Neural cell (in vitro differentiated cells): ENCODE measurements at regions not wholly inside any gene's neighbourhood (a gene's known extent, or its start where the extent isn't known, plus 50 kb on each side); places are given as distances from the start of the nearest gene placed in this dataset.

Experiments used
- H2AFZ ChIP-seq: fragments of 200-600, 300-800 bp; sonication (generic), shearing (Covaris generic); 2 replicates; pipeline ENCODE4 v1.6.0; 2014; ENCODE audit warnings: low read depth, mild to moderate bottlenecking, antibody characterized with exemption, low read length, moderate library complexity
- H3F3A ChIP-seq: fragments of 200-600 bp; shearing (Covaris generic); 2 replicates; pipeline ENCODE4 v1.6.1; 2016; ENCODE audit warnings: mild to moderate bottlenecking, moderate library complexity, mixed read lengths, antibody characterized with exemption, low read length; ENCODE audit not compliant: insufficient read depth, poor library complexity, severe bottlenecking
- H3K27ac ChIP-seq: fragments of 200-600, 300-800 bp; sonication (generic), shearing (Covaris generic); 2 replicates; pipeline ENCODE4 v1.5.1; 2014; ENCODE audit warnings: mild to moderate bottlenecking, low read length, moderate library complexity
- H3K27me3 ChIP-seq: fragments of 300-800, 200-600 bp; sonication (generic), shearing (Covaris generic); 2 replicates; pipeline ENCODE4 v1.6.0; 2014; ENCODE audit warnings: mild to moderate bottlenecking, low read depth, low read length, moderate library complexity; ENCODE audit not compliant: insufficient read depth
- H3K36me3 ChIP-seq: fragments of 300-800, 200-600 bp; sonication (generic), shearing (Covaris generic); 2 replicates; pipeline ENCODE4 v1.5.1; 2014; ENCODE audit warnings: mild to moderate bottlenecking, antibody characterized with exemption, low read length, moderate library complexity; ENCODE audit not compliant: insufficient read depth
- H3K4me2 ChIP-seq: fragments of 300-800, 200-600 bp; sonication (generic), shearing (Covaris generic); 2 replicates; pipeline ENCODE4 v1.6.0; 2014; ENCODE audit warnings: mild to moderate bottlenecking, low read length
- H3K4me3 ChIP-seq: fragments of 300-800, 200-600 bp; sonication (generic), shearing (Covaris generic); 2 replicates; pipeline ENCODE4 v1.5.1; 2014; ENCODE audit warnings: mild to moderate bottlenecking, low read length, moderate library complexity
- H3K79me2 ChIP-seq: fragments of 200-600 bp; shearing (Covaris generic); replicated peaks from 2 replicates; pipeline ENCODE4 v1.6.0; 2014; ENCODE audit warnings: mild to moderate bottlenecking, low read length, moderate library complexity; ENCODE audit not compliant: insufficient read depth
- H3K9ac ChIP-seq: fragments of 300-800, 200-600 bp; sonication (generic), shearing (Covaris generic); 2 replicates; pipeline ENCODE4 v1.6.1; 2016; ENCODE audit warnings: mild to moderate bottlenecking, low read length, mixed read lengths
- H3K9me2 ChIP-seq: fragments of 200-600 bp; shearing (Covaris generic); 2 replicates; pipeline ENCODE4 v1.6.1; 2016; ENCODE audit warnings: mild to moderate bottlenecking, low read length, mixed read lengths; ENCODE audit not compliant: insufficient read depth
- H3K9me3 ChIP-seq: fragments of 200-600, 300-800 bp; sonication (generic), shearing (Covaris generic); 2 replicates; pipeline ENCODE4 v1.6.1; 2016; ENCODE audit warnings: mild to moderate bottlenecking, mixed run types, low read length, moderate library complexity, mixed read lengths
- H4K20me1 ChIP-seq: fragments of 200-600 bp; shearing (Covaris generic); 2 replicates; pipeline ENCODE4 v1.6.1; 2016; ENCODE audit warnings: mild to moderate bottlenecking, mixed run types; ENCODE audit not compliant: insufficient read depth
- EP300 ChIP-seq: fragments of 450-650 bp; conservative IDR thresholded peaks from 2 replicates; pipeline ENCODE4 v1.6.1; 2014; ENCODE audit warnings: antibody characterized with exemption, mild to moderate bottlenecking, moderate library complexity; ENCODE audit not compliant: poor library complexity, severe bottlenecking
- EZH2 ChIP-seq: fragments of 200-600, 300-800 bp; shearing (Covaris generic), sonication (generic); IDR thresholded peaks from 2 replicates; pipeline ENCODE4 v1.6.1; 2014; ENCODE audit warnings: antibody characterized with exemption, low read length, borderline replicate concordance, mild to moderate bottlenecking; ENCODE audit not compliant: insufficient read depth, poor library complexity, severe bottlenecking
- MXI1 ChIP-seq: fragments of 450-650 bp; conservative IDR thresholded peaks from 2 replicates; pipeline ENCODE4 v1.6.1; 2014; ENCODE audit warnings: antibody characterized with exemption, mild to moderate bottlenecking; ENCODE audit not compliant: poor library complexity, severe bottlenecking
- POLR2AphosphoS5 ChIP-seq: IDR thresholded peaks from 2 replicates; pipeline ENCODE4 v1.6.1; 2012
- RAD21 ChIP-seq: fragments of 450-650 bp; conservative IDR thresholded peaks from 2 replicates; pipeline ENCODE4 v1.6.1; 2014; ENCODE audit warnings: antibody characterized with exemption, mild to moderate bottlenecking, moderate library complexity
- SMC3 ChIP-seq: fragments of 450-650 bp; conservative IDR thresholded peaks from 2 replicates; pipeline ENCODE4 v1.6.1; 2014; ENCODE audit warnings: antibody characterized with exemption, mild to moderate bottlenecking, moderate library complexity; ENCODE audit not compliant: poor library complexity
- TAF1 ChIP-seq: IDR thresholded peaks from 2 replicates; pipeline ENCODE4 v1.6.1; 2012; ENCODE audit warnings: low read depth
- TF ChIP-seq, protein P1 (sequence below): fragments of 450-650 bp; IDR thresholded peaks from 2 replicates; pipeline ENCODE4 v1.5.1; 2014; ENCODE audit warnings: antibody characterized with exemption, mild to moderate bottlenecking, moderate library complexity; ENCODE audit not compliant: poor library complexity, severe bottlenecking
- TF ChIP-seq, protein P2 (sequence below): IDR thresholded peaks from 2 replicates; pipeline ENCODE4 v1.6.1; 2012; ENCODE audit warnings: borderline replicate concordance

DNA sequence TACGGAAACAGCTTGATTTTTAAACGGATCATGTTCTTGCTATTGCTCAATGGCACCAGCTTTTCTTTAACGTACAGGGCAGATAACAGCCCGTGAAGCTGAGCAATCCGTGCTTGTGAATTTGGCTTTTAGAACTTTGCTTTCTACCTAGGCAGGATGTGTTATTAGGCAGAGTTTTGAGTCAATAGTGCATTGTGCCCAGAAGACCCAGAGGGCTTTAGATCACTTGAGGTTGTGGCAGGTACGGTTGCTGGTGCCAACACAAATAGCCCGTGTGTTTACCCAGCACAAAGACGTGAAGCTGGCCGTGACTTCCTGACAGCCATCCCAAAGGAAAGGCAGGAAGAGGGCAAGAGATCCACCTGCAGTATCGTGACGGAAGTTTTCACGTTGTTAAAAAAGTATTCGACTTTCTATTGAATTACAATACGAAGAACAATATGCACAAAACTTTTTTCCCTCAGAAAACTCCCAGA lies 117.4 kb upstream of the FRMD1 start:
- TF ChIP-seq POLR2AphosphoS5: no peak
- TF ChIP-seq EP300: no peak
- TF ChIP-seq, protein P1, sequence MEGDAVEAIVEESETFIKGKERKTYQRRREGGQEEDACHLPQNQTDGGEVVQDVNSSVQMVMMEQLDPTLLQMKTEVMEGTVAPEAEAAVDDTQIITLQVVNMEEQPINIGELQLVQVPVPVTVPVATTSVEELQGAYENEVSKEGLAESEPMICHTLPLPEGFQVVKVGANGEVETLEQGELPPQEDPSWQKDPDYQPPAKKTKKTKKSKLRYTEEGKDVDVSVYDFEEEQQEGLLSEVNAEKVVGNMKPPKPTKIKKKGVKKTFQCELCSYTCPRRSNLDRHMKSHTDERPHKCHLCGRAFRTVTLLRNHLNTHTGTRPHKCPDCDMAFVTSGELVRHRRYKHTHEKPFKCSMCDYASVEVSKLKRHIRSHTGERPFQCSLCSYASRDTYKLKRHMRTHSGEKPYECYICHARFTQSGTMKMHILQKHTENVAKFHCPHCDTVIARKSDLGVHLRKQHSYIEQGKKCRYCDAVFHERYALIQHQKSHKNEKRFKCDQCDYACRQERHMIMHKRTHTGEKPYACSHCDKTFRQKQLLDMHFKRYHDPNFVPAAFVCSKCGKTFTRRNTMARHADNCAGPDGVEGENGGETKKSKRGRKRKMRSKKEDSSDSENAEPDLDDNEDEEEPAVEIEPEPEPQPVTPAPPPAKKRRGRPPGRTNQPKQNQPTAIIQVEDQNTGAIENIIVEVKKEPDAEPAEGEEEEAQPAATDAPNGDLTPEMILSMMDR: no peak
- TF ChIP-seq MXI1: no peak
- TF ChIP-seq, protein P2, sequence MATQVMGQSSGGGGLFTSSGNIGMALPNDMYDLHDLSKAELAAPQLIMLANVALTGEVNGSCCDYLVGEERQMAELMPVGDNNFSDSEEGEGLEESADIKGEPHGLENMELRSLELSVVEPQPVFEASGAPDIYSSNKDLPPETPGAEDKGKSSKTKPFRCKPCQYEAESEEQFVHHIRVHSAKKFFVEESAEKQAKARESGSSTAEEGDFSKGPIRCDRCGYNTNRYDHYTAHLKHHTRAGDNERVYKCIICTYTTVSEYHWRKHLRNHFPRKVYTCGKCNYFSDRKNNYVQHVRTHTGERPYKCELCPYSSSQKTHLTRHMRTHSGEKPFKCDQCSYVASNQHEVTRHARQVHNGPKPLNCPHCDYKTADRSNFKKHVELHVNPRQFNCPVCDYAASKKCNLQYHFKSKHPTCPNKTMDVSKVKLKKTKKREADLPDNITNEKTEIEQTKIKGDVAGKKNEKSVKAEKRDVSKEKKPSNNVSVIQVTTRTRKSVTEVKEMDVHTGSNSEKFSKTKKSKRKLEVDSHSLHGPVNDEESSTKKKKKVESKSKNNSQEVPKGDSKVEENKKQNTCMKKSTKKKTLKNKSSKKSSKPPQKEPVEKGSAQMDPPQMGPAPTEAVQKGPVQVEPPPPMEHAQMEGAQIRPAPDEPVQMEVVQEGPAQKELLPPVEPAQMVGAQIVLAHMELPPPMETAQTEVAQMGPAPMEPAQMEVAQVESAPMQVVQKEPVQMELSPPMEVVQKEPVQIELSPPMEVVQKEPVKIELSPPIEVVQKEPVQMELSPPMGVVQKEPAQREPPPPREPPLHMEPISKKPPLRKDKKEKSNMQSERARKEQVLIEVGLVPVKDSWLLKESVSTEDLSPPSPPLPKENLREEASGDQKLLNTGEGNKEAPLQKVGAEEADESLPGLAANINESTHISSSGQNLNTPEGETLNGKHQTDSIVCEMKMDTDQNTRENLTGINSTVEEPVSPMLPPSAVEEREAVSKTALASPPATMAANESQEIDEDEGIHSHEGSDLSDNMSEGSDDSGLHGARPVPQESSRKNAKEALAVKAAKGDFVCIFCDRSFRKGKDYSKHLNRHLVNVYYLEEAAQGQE: no peak
- no peak for TF ChIP-seq SMC3
- TF ChIP-seq RAD21: no peak
- TF ChIP-seq TAF1: no peak
- TF ChIP-seq EZH2: no peak
- Histone ChIP-seq H3K27me3 (no peaks in the 10 kb centered on the region), H4K20me1 (no peaks in the 10 kb centered on the region), H3K4me2 (no peak overlapping the region), H3K79me2 (no peaks in the 10 kb centered on the region), H2AFZ (no peak overlapping the region), H3F3A (no peaks in the 10 kb centered on the region), H3K9ac (no peak overlapping the region), H3K9me2 (no peaks in the 10 kb centered on the region), H3K36me3 (no peaks in the 10 kb centered on the region), H3K27ac (no peak overlapping the region), H3K9me3 (no peaks in the 10 kb centered on the region), H3K4me3 (no peak overlapping the region)

- H3F3A ChIP-seq: no peaks in the 10 kb centered on the region
- no peaks in the 10 kb centered on the region for H3K9me2 ChIP-seq
- no peaks in the 10 kb centered on the region for H4K20me1 ChIP-seq
- no peaks in the 10 kb centered on the region for H3K9me3 ChIP-seq
- no peak for TF ChIP-seq TAF1
- no peak for TF ChIP-seq SMC3
- TF ChIP-seq, protein P1: no peak
- no peak for TF ChIP-seq EP300
- no peak for TF ChIP-seq RAD21
- no peak for TF ChIP-seq POLR2AphosphoS5
- TF ChIP-seq, protein P2: no peak
- TF ChIP-seq MXI1: no peak
- no peak for TF ChIP-seq EZH2
- no peaks in the 10 kb centered on the region for H3K36me3 ChIP-seq
- H3K4me2 ChIP-seq: no peak overlapping the region
- no peak overlapping the region for H3K27ac ChIP-seq
- H3K79me2 ChIP-seq: no peaks in the 10 kb centered on the region
- H3K9ac ChIP-seq: no peak overlapping the region
- no peak overlapping the region for H2AFZ ChIP-seq
- no peak overlapping the region for H3K4me3 ChIP-seq
- H3K27me3 ChIP-seq: no peaks in the 10 kb centered on the region
These were observed 116.7 kb upstream of the FRMD1 start for GRCh38 chr6:168195712-168196111.
